AG04449 (cell line): ENCODE measurements at regions not wholly inside any gene's neighbourhood (a gene's known extent, or its start where the extent isn't known, plus 50 kb on each side); places are given as distances from the start of the nearest gene placed in this dataset.

ENCODE experiments used
- CTCF ChIA-PET: fragments of 350-600 bp; formaldehyde crosslinking; extraction: SDS; loops from one replicate; lab custom pipeline; 2021; ENCODE audit warnings: antibody characterized with exemption; lab: Yijun Ruan, JAX
- POLR2A ChIA-PET: fragments of 400-600, 350-600 bp; formaldehyde crosslinking; extraction: SDS; loops from one replicate; lab custom pipeline; 2020; ENCODE audit warnings: antibody characterized with exemption, inconsistent platforms; lab: Yijun Ruan, JAX
- DNase-seq: peaks from one replicate; pipeline ENCODE4 v3.0.0-alpha.2; 2010; ENCODE audit warnings: low read depth, low spot score
- H3K4me3 ChIP-seq: 2 replicates; pipeline ENCODE4 v1.5.1; 2011; ENCODE audit warnings: low read depth, mild to moderate bottlenecking, control low read depth, low read length
- CTCF ChIP-seq: IDR thresholded peaks from one replicate; pipeline ENCODE4 v1.5.1; 2011; ENCODE audit warnings: mild to moderate bottlenecking, moderate library complexity, low read length, control low read depth, inconsistent platforms; ENCODE audit not compliant: insufficient read depth; ENCODE audit errors: missing control alignments

GRCh38 chr18:1884623-1885022 lies 686.7 kb downstream of the METTL4 start:
- POLR2A ChIA-PET = no interaction called here
- no peak for DNase-seq
- no peak for TF ChIP-seq CTCF
- CTCF ChIA-PET = no interaction called here
- H3K4me3 ChIP-seq = no peak overlapping the region

GRCh38 chr18:1891641-1892040 lies 679.7 kb downstream of the METTL4 start:
- POLR2A ChIA-PET = no interaction called here
- TF ChIP-seq CTCF = no peak
- H3K4me3 ChIP-seq = no peak overlapping the region
- CTCF ChIA-PET = interaction anchor here (1.0 kb wide), 1 partner anchor 27 kb away, joined by 3 read pairs; no protein-coding TSS in a partner anchor
- no peak for DNase-seq

- TF ChIP-seq CTCF = no peak
- ChIA-PET POLR2A (no interaction called here), CTCF (no interaction called here)
- H3K4me3 ChIP-seq = no peak overlapping the region
- DNase-seq = no peak
Observed at GRCh38 chr18:1892191-1892590, 679.1 kb downstream of the METTL4 start.

- no peak for DNase-seq
- no peak overlapping the region for H3K4me3 ChIP-seq
- ChIA-PET POLR2A (no interaction called here), CTCF (no interaction called here)
- TF ChIP-seq CTCF = no peak
Observed at GRCh38 chr18:1895456-1896185, 675.7 kb downstream of the METTL4 start.

GRCh38 chr18:1906421-1906820 lies 664.9 kb downstream of the METTL4 start:
- DNase-seq = no peak
- ChIA-PET CTCF (no interaction called here), POLR2A (no interaction called here)
- H3K4me3 ChIP-seq = no peak overlapping the region
- TF ChIP-seq CTCF = no peak

GRCh38 chr18:1907470-1908206 lies 663.7 kb downstream of the METTL4 start:
- ChIA-PET POLR2A (no interaction called here), CTCF (no interaction called here)
- H3K4me3 ChIP-seq = no peak overlapping the region
- DNase-seq = no peak
- TF ChIP-seq CTCF = no peak
